Stimulated activated naive CD8-positive, alpha-beta T cell treated with anti-CD3 and anti-CD28 coated beads, Interleukin-15, amount 100 ng/mL, for 72 hours (primary cell): ENCODE measurements at regions not wholly inside any gene's neighbourhood (a gene's known extent, or its start where the extent isn't known, plus 50 kb on each side); places are given as distances from the start of the nearest gene placed in this dataset.

Source experiments
- ATAC-seq: fragments of 150-1000 bp; cut with Tn5 transposase; 2 replicates; pipeline ENCODE4 v1.10.0; 2021; ENCODE audit warnings: mild to moderate bottlenecking, moderate library complexity
- DNase-seq, 2 donors: peaks; one replicate each; pipeline ENCODE4 v3.0.0; 2021 to 2022
- H3K27ac Mint-ChIP-seq, 2 donors: one replicate each; pipeline ENCODE4 v1.8.0; 2022; ENCODE audit warnings: mild to moderate bottlenecking in 2 of 2, mixed read lengths in 2 of 2, moderate library complexity in 2 of 2
- H3K27me3 Mint-ChIP-seq: one replicate; pipeline ENCODE4 v1.8.0; 2022; ENCODE audit warnings: mixed read lengths
- H3K4me1 Mint-ChIP-seq: one replicate; pipeline ENCODE4 v1.8.0; 2022; ENCODE audit warnings: mild to moderate bottlenecking, mixed read lengths
- H3K4me3 Mint-ChIP-seq, 2 donors: one replicate each; pipeline ENCODE4 v1.8.0; 2022; ENCODE audit warnings: mild to moderate bottlenecking in 2 of 2, mixed read lengths in 2 of 2, moderate library complexity in 1 of 2
- H3K9me3 Mint-ChIP-seq, 2 donors: one replicate each; pipeline ENCODE4 v1.8.0; 2022; ENCODE audit warnings: mixed read lengths in 2 of 2

DNA sequence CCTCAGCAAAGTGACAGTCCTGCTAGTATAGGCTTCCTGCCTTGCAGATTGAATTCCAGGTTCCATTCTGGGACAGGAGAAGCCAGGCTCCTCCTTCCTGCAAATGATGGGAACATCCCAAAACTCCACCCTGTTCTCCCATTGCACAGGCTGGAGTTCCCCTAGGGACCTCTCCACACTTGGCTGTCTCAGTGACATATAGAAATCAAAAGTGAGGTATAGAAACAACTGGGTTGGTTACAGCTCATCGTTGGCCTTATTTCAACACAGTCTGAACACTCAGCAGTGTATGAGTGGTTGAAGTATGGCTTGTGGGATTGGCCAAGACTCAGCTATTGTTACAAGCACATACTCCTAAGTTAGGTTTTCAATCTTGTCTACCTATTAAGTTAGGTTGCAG is 157.8 kb upstream of the FTMT start:
- ATAC-seq = no peak
- Mint-ChIP-seq H3K27me3 (no peaks in the 10 kb centered on the region), H3K27ac (no peak overlapping the region), H3K9me3 (peaks cover 0 to 6% of the 10 kb centered on the region in 2 donors), H3K4me1 (no peaks in the 10 kb centered on the region), H3K4me3 (no peak overlapping the region)
- DNase-seq = no peak

DNA sequence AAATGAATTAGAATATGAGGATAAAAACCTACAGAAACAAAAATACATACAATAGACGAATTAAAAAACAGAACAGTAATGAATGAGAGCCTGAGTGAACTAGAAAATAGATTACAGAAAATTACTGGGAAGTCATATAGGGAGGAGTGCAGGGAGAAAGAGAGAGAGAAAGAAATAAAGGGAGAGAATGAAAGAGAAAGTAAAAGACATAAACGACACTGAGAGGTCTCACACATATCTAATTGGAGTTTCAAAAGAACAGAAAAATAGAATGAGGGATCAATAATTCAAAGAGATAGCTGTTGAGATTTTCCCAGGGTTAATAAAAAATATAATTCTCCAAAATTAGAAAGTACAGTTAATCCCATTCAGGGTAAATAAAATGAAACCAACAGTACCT is 156.4 kb upstream of the FTMT start:
- Mint-ChIP-seq H3K27me3 (no peaks in the 10 kb centered on the region), H3K9me3 (peaks cover 0 to 5% of the 10 kb centered on the region in 2 donors), H3K27ac (no peak overlapping the region), H3K4me1 (no peaks in the 10 kb centered on the region), H3K4me3 (no peak overlapping the region)
- ATAC-seq (no peak), DNase-seq (no peak)

DNA sequence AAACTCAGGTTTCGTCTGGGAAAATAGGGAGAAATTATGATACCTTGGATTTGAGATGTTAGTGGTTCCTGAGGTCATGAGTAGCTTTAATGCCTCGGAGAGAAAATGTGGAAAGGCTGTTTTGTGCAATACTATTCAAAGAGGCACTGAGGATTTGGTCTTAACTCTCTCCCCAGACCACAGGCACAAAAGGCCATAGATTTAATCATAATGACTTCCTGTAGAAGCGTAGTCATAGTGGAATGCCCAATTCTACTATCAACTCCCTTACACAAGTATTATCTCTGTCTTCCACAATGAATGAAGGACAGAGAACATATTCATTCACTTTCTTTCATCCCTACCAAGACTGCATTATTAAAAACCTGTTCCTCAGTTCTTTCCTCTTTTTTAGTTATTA is 153.0 kb upstream of the FTMT start:
- ATAC-seq (no peak), DNase-seq (no peak)
- H3K27me3 Mint-ChIP-seq = no peaks in the 10 kb centered on the region
- no peak overlapping the region for H3K27ac Mint-ChIP-seq
- H3K4me3 Mint-ChIP-seq = no peak overlapping the region
- H3K4me1 Mint-ChIP-seq = no peaks in the 10 kb centered on the region
- H3K9me3 Mint-ChIP-seq = peaks cover 0 to 5% of the 10 kb centered on the region in 2 donors

DNA sequence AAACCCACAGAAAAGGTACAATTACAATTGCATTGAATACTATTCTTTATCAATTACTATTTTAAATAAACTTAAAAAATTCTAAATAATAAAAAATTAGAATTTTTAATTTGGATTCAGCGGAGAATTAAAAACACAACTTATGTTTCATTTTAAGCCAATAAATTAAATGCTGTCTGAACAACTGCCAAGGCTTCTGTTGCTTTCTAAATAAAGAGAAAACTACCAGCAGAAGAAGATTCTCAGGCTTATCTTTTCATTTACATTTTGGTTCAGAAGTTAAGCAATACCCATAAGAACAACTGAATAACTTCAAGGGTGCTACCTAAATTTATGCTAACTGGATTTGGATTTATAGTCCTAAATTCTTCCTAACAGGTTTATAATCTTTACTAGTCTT is 150.0 kb upstream of the FTMT start:
- H3K27me3 Mint-ChIP-seq = no peaks in the 10 kb centered on the region
- ATAC-seq (no peak), DNase-seq (no peak)
- H3K4me1 Mint-ChIP-seq = no peaks in the 10 kb centered on the region
- H3K4me3 Mint-ChIP-seq = no peak overlapping the region
- peaks cover 0 to 9% of the 10 kb centered on the region in 2 donors for H3K9me3 Mint-ChIP-seq
- no peak overlapping the region for H3K27ac Mint-ChIP-seq

DNA sequence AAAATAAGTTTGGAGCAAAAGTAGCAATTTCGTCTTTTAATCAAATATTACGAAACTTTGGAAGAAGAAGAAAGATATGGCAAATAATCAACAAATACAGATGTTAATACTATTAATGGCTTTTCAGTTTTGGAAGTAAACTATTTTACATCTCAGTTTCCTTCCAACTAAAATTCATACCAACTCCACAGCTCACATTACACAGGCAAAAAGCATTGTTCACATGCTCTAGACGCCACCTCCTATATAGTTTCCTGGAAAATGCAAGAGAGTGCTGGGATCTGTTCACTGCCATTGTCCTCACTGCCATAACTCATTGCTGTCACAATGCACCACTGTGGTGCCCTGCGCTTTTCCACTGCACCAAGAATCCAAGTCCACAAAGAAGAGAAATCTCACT is 149.0 kb upstream of the FTMT start:
- H3K27me3 Mint-ChIP-seq = no peaks in the 10 kb centered on the region

DNA sequence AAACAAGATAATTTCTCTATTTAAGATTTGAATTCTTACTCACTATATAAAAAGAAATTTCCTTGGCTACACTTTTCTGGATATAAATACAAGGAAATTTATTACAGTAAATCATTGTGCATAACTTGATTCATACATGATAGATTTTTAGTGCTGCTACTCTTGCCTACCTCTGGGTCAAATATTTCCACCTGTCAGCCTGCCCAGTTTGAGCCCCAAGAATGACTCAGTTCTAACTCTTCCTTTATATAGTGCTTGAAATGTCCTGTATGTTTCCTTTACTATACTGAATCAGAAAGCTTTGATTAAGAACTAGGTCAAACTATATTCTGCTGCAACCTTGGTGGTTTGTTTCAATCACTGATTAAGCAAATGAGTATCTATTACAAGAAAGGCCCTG is 147.4 kb upstream of the FTMT start:
- no peaks in the 10 kb centered on the region for H3K4me1 Mint-ChIP-seq

More for the DNA sequence above, 149.0 kb upstream of the FTMT start:
- H3K4me3 Mint-ChIP-seq = no peak overlapping the region
- ATAC-seq (no peak), DNase-seq (no peak)
- no peak overlapping the region for H3K27ac Mint-ChIP-seq
- peaks cover 0 to 9% of the 10 kb centered on the region in 2 donors for H3K9me3 Mint-ChIP-seq
- H3K4me1 Mint-ChIP-seq = no peaks in the 10 kb centered on the region

DNA sequence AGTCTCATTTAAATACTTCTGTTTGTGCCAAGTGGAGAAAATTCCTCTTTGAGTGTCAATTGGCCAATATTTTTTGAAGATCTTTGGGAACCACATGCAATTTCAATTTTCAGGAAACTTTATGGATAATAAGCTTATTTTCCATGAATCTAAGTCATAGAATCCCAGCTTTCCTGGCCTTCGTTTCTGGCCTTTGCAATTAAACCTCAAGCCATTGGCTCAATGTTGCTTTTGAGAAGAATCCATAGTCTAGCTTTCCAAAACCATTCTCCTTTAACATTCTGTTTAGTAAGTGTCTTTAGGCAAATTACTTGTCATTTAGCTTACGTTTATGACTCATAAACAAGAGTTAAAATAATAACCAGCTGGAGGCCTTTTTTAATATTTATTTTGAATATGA is 145.0 kb upstream of the FTMT start:
- no peaks in the 10 kb centered on the region for H3K4me1 Mint-ChIP-seq
- H3K27ac Mint-ChIP-seq = no peak overlapping the region
- DNase-seq (no peak), ATAC-seq (no peak)
- H3K9me3 Mint-ChIP-seq = peaks cover 0 to 10% of the 10 kb centered on the region in 2 donors
- H3K27me3 Mint-ChIP-seq = no peaks in the 10 kb centered on the region
- H3K4me3 Mint-ChIP-seq = no peak overlapping the region

More for the DNA sequence above, 147.4 kb upstream of the FTMT start:
- Mint-ChIP-seq H3K27ac (no peak overlapping the region), H3K4me3 (no peak overlapping the region), H3K27me3 (no peaks in the 10 kb centered on the region), H3K9me3 (peaks cover 0 to 9% of the 10 kb centered on the region in 2 donors)
- DNase-seq = no peak
- no peak for ATAC-seq

DNA sequence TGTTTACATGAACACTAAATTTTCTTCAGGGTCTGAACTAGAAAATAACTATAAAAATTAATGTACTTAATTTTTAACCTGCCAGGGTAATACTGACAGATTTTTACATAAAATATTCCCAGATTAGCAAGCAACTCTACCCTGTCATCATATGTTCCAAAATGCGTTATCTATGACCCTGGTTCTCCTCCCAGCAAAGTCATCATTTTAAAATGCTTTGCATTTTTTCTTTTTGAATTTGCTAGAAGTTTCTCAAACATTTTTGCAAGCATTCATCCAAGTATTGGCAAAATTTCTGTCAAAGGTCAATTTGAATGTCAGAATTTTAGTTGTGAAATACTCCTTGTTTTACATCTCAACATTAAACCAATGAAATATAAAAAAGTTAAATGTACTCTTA is 144.5 kb upstream of the FTMT start:
- Mint-ChIP-seq H3K9me3 (peaks cover 0 to 14% of the 10 kb centered on the region in 2 donors), H3K4me1 (no peaks in the 10 kb centered on the region), H3K27ac (no peak overlapping the region), H3K4me3 (no peak overlapping the region), H3K27me3 (no peaks in the 10 kb centered on the region)
- no peak for ATAC-seq
- no peak for DNase-seq

DNA sequence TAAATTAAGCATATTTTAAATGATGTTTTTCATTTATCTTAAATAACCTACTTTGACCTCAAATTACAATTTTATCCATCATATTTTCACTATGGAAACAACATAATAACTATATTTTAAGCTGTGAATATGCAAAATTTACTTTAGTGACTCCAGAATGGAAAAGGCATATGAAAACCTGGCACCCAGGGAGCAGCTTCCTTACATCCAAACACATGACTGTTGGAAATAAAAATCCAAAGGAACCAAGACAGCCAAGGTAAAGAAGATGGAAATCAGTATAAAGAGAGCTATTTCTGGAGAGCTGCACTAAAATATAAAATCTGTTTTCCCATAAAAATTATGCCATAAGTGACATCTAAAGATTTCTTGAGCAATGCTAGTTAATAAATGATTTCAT is 140.3 kb upstream of the FTMT start:
- peaks cover 12 to 22% of the 10 kb centered on the region in 2 donors for H3K9me3 Mint-ChIP-seq
- H3K4me3 Mint-ChIP-seq = no peak overlapping the region
- H3K27me3 Mint-ChIP-seq = no peaks in the 10 kb centered on the region
- H3K4me1 Mint-ChIP-seq = no peaks in the 10 kb centered on the region
- H3K27ac Mint-ChIP-seq = no peak overlapping the region
- no peak for DNase-seq
- no peak for ATAC-seq

DNA sequence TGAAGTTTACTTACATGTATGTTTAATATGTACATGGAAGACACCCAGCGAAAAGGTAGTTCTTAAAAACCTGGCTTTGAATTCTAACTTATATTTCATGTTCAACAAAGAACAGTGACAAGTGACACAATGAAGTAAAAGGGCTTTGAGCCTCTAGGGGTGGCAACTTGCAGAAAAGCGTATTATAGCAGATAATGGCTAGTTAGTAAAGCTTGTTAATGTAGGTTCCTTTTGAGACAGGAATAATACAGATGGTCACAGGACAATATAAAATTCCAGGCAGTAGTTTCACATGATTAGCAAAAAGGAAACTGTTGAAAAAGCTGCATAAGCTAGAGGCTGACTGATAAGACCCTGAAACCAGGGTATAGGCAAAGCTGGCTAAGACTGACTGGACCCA is 132.4 kb upstream of the FTMT start:
- no peaks in the 10 kb centered on the region for H3K27me3 Mint-ChIP-seq
- no peak overlapping the region for H3K4me3 Mint-ChIP-seq
- DNase-seq = no peak
- no peak overlapping the region for H3K27ac Mint-ChIP-seq
- H3K9me3 Mint-ChIP-seq = peaks cover 4 to 16% of the 10 kb centered on the region in 2 donors
- H3K4me1 Mint-ChIP-seq = no peaks in the 10 kb centered on the region
- no peak for ATAC-seq

DNA sequence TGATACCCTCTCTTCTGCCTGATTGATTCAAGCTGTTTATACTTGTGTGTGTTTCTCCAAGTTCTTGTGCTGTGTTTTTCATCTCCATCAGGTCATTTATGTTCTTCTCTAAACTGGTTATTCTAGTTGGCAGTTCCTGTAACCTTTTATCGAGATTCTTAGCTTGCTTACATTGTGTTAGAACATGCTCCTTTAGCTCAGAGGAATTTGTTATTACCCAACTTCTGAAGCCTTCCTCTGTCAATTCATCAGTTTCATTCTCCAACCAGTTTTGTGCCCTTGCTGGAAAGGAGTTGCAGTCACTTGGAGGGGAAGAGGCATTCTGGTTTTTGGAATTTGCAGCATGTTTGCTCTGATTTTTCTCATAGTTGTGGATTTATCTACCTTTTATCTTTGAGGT is 126.2 kb upstream of the FTMT start:
- Mint-ChIP-seq H3K4me3 (no peak overlapping the region), H3K4me1 (no peaks in the 10 kb centered on the region), H3K27me3 (no peaks in the 10 kb centered on the region), H3K9me3 (no peaks in the 10 kb centered on the region), H3K27ac (no peak overlapping the region)
- no peak for ATAC-seq
- DNase-seq = no peak

DNA sequence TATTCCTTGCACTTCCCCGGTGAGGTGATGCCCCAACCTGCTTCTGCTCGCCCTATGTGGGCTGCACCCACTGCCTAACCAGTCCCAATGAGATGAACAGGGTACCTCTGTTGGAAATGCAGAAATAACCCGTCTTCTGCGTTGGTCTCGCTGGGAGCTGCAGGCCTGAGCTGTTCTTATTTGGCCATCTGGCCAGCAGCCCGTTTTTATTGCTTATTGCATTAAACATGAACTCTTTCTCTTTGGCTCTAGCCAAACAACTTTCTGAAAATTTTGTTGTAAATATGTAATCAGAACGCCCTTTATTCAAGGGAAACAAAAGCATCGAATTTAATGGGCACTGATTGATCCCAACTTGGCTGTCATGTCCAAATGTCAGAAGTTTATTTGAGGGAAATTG is 124.7 kb upstream of the FTMT start:
- Mint-ChIP-seq H3K9me3 (no peaks in the 10 kb centered on the region), H3K27ac (no peak overlapping the region), H3K4me3 (no peak overlapping the region), H3K27me3 (no peaks in the 10 kb centered on the region), H3K4me1 (no peaks in the 10 kb centered on the region)
- DNase-seq (no peak), ATAC-seq (no peak)

DNA sequence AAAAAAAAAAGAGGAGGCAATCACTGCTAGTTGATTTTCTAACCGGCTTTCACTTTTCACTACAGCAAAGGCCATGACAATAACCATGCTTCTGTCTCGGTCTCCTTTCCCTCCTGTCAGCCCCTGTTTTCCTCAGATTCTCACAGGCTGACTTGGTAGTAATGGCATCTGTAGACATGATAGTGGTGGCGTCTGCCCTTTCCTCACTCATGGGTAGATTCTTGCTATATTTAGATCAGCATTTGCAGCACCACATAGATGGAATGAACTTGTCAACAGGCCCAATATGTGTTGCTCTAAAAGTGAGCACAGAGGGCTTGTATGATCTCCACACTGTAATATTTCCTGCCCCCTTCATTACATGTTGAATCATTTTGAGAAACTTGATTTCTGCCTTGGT is 120.3 kb upstream of the FTMT start:
- H3K4me3 Mint-ChIP-seq = no peak overlapping the region
- no peak for DNase-seq
- H3K27ac Mint-ChIP-seq = no peak overlapping the region
- no peaks in the 10 kb centered on the region for H3K9me3 Mint-ChIP-seq
- H3K27me3 Mint-ChIP-seq = no peaks in the 10 kb centered on the region
- H3K4me1 Mint-ChIP-seq = no peaks in the 10 kb centered on the region
- no peak for ATAC-seq

DNA sequence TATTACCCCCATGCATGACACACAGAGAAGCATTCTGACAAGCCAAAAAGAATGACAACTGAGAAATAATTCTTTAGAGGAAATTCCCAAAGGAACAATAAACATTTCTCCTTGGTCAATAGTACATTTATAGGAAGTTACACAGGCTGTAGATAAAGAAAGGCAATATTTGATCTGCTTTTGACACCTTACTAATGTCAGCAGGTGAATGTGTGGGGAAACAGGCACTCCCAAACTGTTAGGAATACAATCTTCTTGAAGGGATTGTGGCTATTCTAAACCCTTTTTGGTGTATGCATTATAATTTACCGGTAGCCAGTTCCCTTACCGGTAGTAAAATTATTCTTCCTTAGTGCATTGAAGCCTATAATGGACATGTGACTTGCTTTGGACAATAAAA is 116.1 kb upstream of the FTMT start:
- H3K27me3 Mint-ChIP-seq = no peaks in the 10 kb centered on the region
- H3K27ac Mint-ChIP-seq = no peak overlapping the region
- no peaks in the 10 kb centered on the region for H3K4me1 Mint-ChIP-seq
- no peak for DNase-seq
- H3K4me3 Mint-ChIP-seq = no peak overlapping the region
- H3K9me3 Mint-ChIP-seq = no peaks in the 10 kb centered on the region
- no peak for ATAC-seq

DNA sequence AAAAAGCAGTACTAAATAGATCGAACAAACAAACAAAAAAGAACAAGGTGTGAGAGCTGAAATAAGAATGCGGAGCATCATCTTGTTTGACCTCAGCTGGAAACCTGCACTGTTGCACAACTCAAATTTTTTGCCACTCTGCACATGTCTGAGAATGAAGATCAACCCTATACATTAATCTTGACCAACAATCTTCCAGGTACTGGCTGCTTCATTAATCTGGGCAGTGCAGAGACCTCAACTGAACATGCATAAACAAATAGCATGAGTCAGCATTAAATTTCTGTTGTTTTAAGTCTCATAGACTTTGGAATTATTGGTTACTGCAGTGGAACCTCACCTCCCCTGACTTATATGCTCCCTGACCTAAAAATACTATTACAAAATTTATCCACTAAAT is 114.6 kb upstream of the FTMT start:
- H3K27ac Mint-ChIP-seq = no peak overlapping the region
- no peak for DNase-seq

DNA sequence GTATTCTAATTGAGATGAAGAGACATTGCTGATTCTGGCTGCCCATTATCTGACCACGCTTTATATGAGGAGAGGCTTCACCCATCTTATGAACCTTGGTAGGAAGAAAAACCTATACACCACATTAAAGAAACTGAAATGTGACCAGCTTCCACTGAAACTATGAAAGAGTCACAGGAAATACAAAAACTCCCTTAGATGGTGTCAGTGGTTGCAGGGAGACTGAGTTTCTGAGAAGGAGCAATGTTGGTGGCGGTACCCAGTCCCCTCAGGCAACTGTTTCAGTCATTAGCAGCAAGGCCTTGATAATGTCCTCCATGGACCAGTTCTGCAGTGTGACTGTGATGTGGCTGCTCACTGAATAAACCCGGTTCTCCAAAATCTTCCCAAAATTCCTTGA is 110.5 kb upstream of the FTMT start:
- Mint-ChIP-seq H3K27ac (no peak overlapping the region), H3K4me1 (no peaks in the 10 kb centered on the region), H3K9me3 (no peaks in the 10 kb centered on the region), H3K4me3 (no peak overlapping the region), H3K27me3 (no peaks in the 10 kb centered on the region)
- DNase-seq (peak in 1 of 2 donors; percentile 10), ATAC-seq (peak; percentile 77)

More for the DNA sequence above, 114.6 kb upstream of the FTMT start:
- no peak for ATAC-seq
- no peaks in the 10 kb centered on the region for H3K9me3 Mint-ChIP-seq
- no peaks in the 10 kb centered on the region for H3K27me3 Mint-ChIP-seq
- H3K4me3 Mint-ChIP-seq = no peak overlapping the region
- no peaks in the 10 kb centered on the region for H3K4me1 Mint-ChIP-seq

DNA sequence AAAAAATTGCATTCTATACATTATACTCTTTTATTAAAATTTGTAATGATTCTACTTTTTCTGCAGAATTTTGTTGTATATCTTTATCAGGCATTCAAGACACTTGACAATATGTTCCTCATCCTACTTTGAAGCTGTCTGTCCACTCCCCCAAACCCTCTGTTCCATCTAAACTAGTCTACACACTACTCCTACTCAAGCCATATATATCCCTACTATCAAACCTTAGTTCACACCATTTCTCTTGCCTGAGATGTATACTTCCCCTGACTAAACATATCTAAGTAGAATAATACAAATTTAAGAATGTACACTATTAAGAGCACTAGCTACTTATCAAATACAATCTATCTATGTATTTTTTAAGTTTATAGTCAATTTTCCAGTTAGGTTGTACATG is 107.1 kb upstream of the FTMT start:
- ATAC-seq (no peak), DNase-seq (no peak)
- H3K4me1 Mint-ChIP-seq = no peaks in the 10 kb centered on the region
- H3K9me3 Mint-ChIP-seq = no peaks in the 10 kb centered on the region
- H3K27ac Mint-ChIP-seq = no peak overlapping the region
- no peaks in the 10 kb centered on the region for H3K27me3 Mint-ChIP-seq
- H3K4me3 Mint-ChIP-seq = no peak overlapping the region

DNA sequence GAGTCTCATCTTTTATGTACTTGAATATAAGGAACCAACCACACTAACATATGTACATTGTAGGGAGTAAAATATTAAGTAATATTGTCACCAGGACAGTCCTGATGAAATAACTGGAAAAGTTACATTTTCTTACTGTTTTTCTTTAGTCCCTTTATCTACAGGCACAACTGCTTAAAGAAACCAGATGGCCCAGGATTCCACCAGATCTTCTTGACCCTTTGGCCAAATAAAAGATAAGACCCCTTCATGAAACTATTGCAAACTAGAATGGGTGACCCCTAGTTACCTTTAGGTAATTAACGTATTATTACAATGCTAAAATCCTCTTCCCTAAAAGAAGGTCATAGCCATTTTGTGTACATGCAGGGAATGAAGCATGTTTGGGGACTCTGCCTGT is 106.3 kb upstream of the FTMT start:
- H3K4me3 Mint-ChIP-seq = no peak overlapping the region
- peaks cover 0 to 2% of the 10 kb centered on the region in 2 donors for H3K9me3 Mint-ChIP-seq
- no peak for ATAC-seq
- no peak for DNase-seq
- no peaks in the 10 kb centered on the region for H3K27me3 Mint-ChIP-seq
- no peak overlapping the region for H3K27ac Mint-ChIP-seq
- no peaks in the 10 kb centered on the region for H3K4me1 Mint-ChIP-seq
